ENCODE measurements at regions not wholly inside any gene's neighbourhood (a gene's known extent, or its start where the extent isn't known, plus 50 kb on each side); places are given as distances from the start of the nearest gene placed in this dataset.

DNA sequence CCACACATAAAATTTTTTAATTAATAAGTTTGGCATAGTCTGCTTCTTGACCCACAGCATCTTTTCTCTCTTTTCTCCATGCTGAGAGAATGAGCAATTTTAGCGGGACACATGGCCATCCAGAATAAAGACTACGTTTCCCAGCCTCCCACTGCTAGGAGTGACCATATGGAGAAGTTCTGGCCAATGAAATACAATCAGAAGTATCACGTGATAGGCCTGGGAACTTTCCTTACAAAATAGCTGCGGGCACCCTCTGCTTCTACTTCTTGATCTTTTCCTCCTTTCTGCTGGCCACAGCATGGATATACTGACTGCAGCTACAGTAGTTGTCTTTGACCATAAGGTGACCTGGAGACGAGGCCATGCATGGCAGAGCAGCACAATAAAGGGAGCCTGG is 348.0 kb downstream of the BCOR start:
- H3K27ac ChIP-seq (ENCODE audit: low read depth, low read length) = no peak overlapping the region
- H3K9me3 ChIP-seq (ENCODE audit: control insufficient read depth, low read length) = no peaks in the 10 kb centered on the region
- H3K27me3 ChIP-seq (ENCODE audit: control insufficient read depth, insufficient read depth, low read length, poor library complexity, severe bottlenecking) = no peaks in the 10 kb centered on the region
- peaks cover 9% of the 10 kb centered on the region for H3K27me3 Mint-ChIP-seq (ENCODE audit: insufficient read depth)
- WGBS, 2 experiments (ENCODE audit: insufficient coverage in 1 of 2, insufficient read length in 1 of 2) = 60 to 82% methylated on average over 2 to 5 of the region's 5 CpGs
- H3K36me3 Mint-ChIP-seq (ENCODE audit: low read depth) = no peaks in the 10 kb centered on the region
- H3K9ac ChIP-seq (ENCODE audit: extremely low read depth, low read length, poor library complexity, severe bottlenecking) = no peak overlapping the region
- DNase-seq = no peak
- no peak overlapping the region for H3K4me3 Mint-ChIP-seq
- no peak overlapping the region for H3K4me3 ChIP-seq (ENCODE audit: low read length)
- H3K27ac Mint-ChIP-seq = no peak overlapping the region
- H3K4me1 ChIP-seq (ENCODE audit: control insufficient read depth, insufficient read depth, low read length) = no peaks in the 10 kb centered on the region
- TF ChIP-seq, protein P1, sequence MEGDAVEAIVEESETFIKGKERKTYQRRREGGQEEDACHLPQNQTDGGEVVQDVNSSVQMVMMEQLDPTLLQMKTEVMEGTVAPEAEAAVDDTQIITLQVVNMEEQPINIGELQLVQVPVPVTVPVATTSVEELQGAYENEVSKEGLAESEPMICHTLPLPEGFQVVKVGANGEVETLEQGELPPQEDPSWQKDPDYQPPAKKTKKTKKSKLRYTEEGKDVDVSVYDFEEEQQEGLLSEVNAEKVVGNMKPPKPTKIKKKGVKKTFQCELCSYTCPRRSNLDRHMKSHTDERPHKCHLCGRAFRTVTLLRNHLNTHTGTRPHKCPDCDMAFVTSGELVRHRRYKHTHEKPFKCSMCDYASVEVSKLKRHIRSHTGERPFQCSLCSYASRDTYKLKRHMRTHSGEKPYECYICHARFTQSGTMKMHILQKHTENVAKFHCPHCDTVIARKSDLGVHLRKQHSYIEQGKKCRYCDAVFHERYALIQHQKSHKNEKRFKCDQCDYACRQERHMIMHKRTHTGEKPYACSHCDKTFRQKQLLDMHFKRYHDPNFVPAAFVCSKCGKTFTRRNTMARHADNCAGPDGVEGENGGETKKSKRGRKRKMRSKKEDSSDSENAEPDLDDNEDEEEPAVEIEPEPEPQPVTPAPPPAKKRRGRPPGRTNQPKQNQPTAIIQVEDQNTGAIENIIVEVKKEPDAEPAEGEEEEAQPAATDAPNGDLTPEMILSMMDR (conservative IDR thresholded peaks at IDR 0.05) = no peak
- no peaks in the 10 kb centered on the region for H3K36me3 ChIP-seq (ENCODE audit: control insufficient read depth, insufficient read depth, low read length)
- H3K9me3 Mint-ChIP-seq = peaks cover 16% of the 10 kb centered on the region
- H3K4me1 Mint-ChIP-seq = peaks cover 8% of the 10 kb centered on the region

DNA sequence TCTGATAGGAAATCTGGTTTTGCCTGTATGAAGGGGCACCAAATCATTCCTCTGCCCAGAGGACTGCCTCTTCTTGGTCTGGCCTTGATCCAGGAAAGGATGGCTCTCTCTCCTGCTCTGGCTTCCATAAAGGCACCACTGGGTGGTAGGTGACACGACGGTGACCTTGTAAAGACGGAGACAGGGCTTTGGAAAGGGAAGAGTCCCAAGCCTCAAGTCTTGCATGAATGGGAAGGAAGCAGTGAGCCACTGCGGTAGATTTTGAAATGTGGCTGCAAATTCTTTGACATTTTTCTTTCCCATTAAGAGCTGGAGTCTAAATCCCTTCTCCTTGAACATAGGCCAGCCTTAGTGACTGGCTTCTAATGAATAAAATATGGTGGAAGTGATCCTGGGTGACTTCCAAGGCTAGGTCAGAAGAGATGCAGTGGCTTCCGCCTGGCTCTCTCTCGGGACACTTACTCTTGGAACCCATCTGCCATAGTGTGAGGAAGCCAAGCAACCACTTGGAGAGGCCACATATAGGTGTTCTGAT is 347.4 kb downstream of the BCOR start:
- H3K36me3 Mint-ChIP-seq (ENCODE audit: low read depth) = no peaks in the 10 kb centered on the region
- peaks cover 6% of the 10 kb centered on the region for H3K27me3 Mint-ChIP-seq (ENCODE audit: insufficient read depth)
- Histone ChIP-seq H3K4me3 (ENCODE audit: low read length) (no peak overlapping the region), H3K4me1 (ENCODE audit: control insufficient read depth, insufficient read depth, low read length) (no peaks in the 10 kb centered on the region), H3K27me3 (ENCODE audit: control insufficient read depth, insufficient read depth, low read length, poor library complexity, severe bottlenecking) (no peaks in the 10 kb centered on the region), H3K9ac (ENCODE audit: extremely low read depth, low read length, poor library complexity, severe bottlenecking) (no peak overlapping the region), H3K9me3 (ENCODE audit: control insufficient read depth, low read length) (no peaks in the 10 kb centered on the region), H3K36me3 (ENCODE audit: control insufficient read depth, insufficient read depth, low read length) (no peaks in the 10 kb centered on the region), H3K27ac (ENCODE audit: low read depth, low read length) (no peak overlapping the region)
- WGBS, 2 experiments (ENCODE audit: insufficient coverage in 1 of 2, insufficient read length in 1 of 2) = 92 to 95% methylated on average over 2 to 6 of the region's 6 CpGs
- no peak for DNase-seq
- H3K9me3 Mint-ChIP-seq = peaks cover 16% of the 10 kb centered on the region
- no peak overlapping the region for H3K4me3 Mint-ChIP-seq
- no peak overlapping the region for H3K27ac Mint-ChIP-seq
- peaks cover 9% of the 10 kb centered on the region for H3K4me1 Mint-ChIP-seq
- TF ChIP-seq, protein P1 (conservative IDR thresholded peaks at IDR 0.05) = no peak

DNA sequence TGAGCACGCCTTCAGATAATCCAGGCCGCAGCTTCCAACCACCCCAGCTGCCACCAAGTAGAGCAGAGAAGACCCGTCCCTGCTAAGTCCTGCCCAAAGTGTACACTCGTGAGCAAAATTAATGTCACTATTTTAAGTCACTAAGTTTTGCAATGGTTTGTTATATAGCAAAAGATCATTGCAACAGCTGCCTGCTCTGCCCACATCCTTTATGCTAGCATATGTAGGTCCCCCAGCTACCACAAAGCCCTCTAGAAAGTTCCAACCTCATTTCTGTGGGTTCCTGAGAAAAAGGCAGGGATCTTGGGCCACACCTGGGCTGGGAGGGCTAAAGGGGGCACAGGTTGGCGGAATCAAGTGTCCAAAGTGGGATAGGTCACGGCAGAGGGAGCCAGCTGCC is 346.9 kb downstream of the BCOR start:
- H3K9ac ChIP-seq (ENCODE audit: extremely low read depth, low read length, poor library complexity, severe bottlenecking) = no peak overlapping the region
- no peak overlapping the region for H3K27ac ChIP-seq (ENCODE audit: low read depth, low read length)
- Mint-ChIP-seq H3K27me3 (ENCODE audit: insufficient read depth) (peaks cover 6% of the 10 kb centered on the region), H3K36me3 (ENCODE audit: low read depth) (no peaks in the 10 kb centered on the region), H3K9me3 (peaks cover 16% of the 10 kb centered on the region), H3K27ac (no peak overlapping the region), H3K4me3 (no peak overlapping the region), H3K4me1 (peaks cover 9% of the 10 kb centered on the region)
- no peaks in the 10 kb centered on the region for H3K36me3 ChIP-seq (ENCODE audit: control insufficient read depth, insufficient read depth, low read length)
- TF ChIP-seq, protein P1 (conservative IDR thresholded peaks at IDR 0.05) = no peak
- WGBS, 2 experiments (ENCODE audit: insufficient coverage in 1 of 2, insufficient read length in 1 of 2) = 87 to 90% methylated on average over 3 to 6 of the region's 6 CpGs
- DNase-seq = no peak
- H3K4me3 ChIP-seq (ENCODE audit: low read length) = no peak overlapping the region
- no peaks in the 10 kb centered on the region for H3K27me3 ChIP-seq (ENCODE audit: control insufficient read depth, insufficient read depth, low read length, poor library complexity, severe bottlenecking)
- no peaks in the 10 kb centered on the region for H3K9me3 ChIP-seq (ENCODE audit: control insufficient read depth, low read length)
- H3K4me1 ChIP-seq (ENCODE audit: control insufficient read depth, insufficient read depth, low read length) = no peaks in the 10 kb centered on the region

All from endodermal cell (in vitro differentiated cells).